GM06990 (cell line): ENCODE measurements at regions not wholly inside any gene's neighbourhood (a gene's known extent, or its start where the extent isn't known, plus 50 kb on each side); places are given as distances from the start of the nearest gene placed in this dataset.

Experiments used
- DNase-seq: peaks from one replicate; pipeline ENCODE4 v3.0.0-alpha.2; 2011; ENCODE audit not compliant: insufficient read length; ENCODE audit errors: extremely low read depth
- H3K27me3 ChIP-seq: replicated peaks from 2 replicates; pipeline ENCODE4 v1.6.0; 2011; ENCODE audit warnings: low read length; ENCODE audit not compliant: control insufficient read depth, insufficient read depth
- H3K36me3 ChIP-seq: 2 replicates; pipeline ENCODE4 v1.5.1; 2011; ENCODE audit warnings: low read length; ENCODE audit not compliant: control insufficient read depth, insufficient read depth
- H3K4me3 ChIP-seq: replicated peaks from 2 replicates; pipeline ENCODE4 v1.5.1; 2011; ENCODE audit warnings: low read depth, mild to moderate bottlenecking, control low read depth, low read length
- TF ChIP-seq, protein P1 (sequence below): IDR thresholded peaks from 2 replicates; pipeline ENCODE4 v1.5.1; 2011; ENCODE audit warnings: low read length, control low read depth, mild to moderate bottlenecking, inconsistent platforms; ENCODE audit not compliant: insufficient read depth, poor library complexity, severe bottlenecking

DNA sequence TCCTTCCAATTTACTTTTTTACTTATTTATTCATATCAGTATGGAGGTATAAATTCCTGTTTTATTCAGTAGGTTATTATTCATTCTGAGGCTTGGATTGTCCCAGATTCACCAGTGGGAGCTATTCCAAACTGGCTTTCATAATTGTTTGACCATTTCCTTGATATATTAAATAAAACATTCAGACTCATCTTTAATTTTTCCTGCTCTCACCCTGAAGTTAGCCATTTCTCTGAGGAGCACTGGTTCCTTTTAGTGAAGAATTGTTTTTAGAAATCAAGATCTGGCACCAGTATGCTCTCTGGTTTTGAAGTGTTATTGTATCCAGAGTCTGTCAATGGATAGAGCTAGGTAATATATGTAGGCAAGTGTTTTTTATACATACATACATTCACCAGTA is 66.9 kb upstream of the DCBLD2 start:
- H3K27me3 ChIP-seq: no peaks in the 10 kb centered on the region
- H3K4me3 ChIP-seq: no peak overlapping the region
- TF ChIP-seq, protein P1, sequence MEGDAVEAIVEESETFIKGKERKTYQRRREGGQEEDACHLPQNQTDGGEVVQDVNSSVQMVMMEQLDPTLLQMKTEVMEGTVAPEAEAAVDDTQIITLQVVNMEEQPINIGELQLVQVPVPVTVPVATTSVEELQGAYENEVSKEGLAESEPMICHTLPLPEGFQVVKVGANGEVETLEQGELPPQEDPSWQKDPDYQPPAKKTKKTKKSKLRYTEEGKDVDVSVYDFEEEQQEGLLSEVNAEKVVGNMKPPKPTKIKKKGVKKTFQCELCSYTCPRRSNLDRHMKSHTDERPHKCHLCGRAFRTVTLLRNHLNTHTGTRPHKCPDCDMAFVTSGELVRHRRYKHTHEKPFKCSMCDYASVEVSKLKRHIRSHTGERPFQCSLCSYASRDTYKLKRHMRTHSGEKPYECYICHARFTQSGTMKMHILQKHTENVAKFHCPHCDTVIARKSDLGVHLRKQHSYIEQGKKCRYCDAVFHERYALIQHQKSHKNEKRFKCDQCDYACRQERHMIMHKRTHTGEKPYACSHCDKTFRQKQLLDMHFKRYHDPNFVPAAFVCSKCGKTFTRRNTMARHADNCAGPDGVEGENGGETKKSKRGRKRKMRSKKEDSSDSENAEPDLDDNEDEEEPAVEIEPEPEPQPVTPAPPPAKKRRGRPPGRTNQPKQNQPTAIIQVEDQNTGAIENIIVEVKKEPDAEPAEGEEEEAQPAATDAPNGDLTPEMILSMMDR: no peak
- no peak for DNase-seq
- no peaks in the 10 kb centered on the region for H3K36me3 ChIP-seq

DNA sequence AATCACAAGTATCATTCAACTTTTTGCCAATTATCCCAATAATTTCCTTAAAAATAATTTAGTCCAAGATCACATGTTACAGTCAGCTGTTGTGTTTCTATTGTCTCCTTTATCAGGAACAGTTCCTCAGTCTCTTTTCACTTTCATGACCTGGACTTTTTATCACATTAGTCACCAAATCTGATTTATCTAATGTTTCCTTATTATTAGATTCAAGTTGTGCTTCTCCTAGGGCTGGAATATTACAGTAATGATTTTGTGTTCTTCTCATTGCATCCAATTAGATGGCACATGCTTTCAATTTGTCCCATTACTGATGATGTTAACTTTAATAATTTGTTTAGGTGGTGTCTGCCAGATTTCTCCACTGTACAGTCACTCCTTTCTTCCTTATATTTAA is 66.3 kb upstream of the DCBLD2 start:
- H3K36me3 ChIP-seq: no peaks in the 10 kb centered on the region
- H3K27me3 ChIP-seq: no peaks in the 10 kb centered on the region
- TF ChIP-seq, protein P1: no peak
- DNase-seq: no peak
- H3K4me3 ChIP-seq: no peak overlapping the region

DNA sequence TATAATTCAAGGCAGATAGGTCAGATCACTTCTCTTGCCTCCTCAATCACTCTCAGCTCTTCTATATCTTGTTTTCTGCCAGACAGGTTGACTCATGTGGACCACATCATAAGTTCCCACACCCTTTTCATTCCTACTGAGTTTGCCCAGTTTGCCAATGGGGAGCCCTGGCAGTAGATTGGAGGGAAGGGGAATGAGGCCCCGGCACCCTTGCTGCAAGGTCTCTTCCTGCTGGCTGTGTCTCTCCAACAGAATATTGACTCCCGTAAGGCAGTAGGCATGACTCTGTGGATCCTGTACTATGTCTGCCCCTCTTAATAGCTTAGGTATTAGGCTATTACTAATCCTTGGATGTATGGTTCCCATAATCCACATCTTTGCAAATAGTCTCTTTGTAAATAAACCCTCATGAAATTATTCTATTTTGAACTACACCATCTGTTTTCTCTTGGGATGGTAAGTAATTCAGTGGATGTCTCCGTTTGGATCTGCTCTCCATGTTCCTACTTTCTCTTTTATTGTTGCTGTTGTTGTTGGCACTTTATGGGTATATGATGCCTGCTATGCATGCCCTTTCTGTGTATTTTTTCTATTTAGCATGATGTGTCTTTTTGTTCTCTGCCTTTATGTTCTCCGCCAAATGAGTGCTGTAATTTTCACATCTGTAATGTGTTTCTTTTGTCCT is 65.5 kb upstream of the DCBLD2 start:
- no peaks in the 10 kb centered on the region for H3K27me3 ChIP-seq
- H3K4me3 ChIP-seq: no peak overlapping the region
- TF ChIP-seq, protein P1: no peak
- no peaks in the 10 kb centered on the region for H3K36me3 ChIP-seq
- DNase-seq: no peak

DNA sequence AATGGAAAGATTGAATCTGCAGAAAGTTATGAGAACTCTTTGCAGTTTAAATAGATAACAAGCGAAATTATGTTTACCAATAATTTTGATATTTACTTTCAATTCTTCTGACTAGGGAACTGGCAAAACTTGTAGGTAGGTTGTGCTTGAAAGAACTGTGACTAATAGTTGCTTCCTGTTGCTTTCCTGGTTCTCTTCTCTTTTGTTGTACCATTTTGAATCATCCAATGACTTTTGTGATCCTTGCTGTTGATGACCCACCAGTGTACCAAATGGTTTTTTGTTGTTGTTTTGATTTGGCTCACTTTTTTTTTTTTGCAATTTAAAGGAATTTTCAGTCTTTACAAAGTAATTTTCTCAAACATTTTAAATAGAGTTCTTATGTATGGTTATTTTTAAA is 64.9 kb upstream of the DCBLD2 start:
- H3K4me3 ChIP-seq: no peak overlapping the region
- TF ChIP-seq, protein P1: no peak
- no peak for DNase-seq
- H3K27me3 ChIP-seq: no peaks in the 10 kb centered on the region
- no peaks in the 10 kb centered on the region for H3K36me3 ChIP-seq

DNA sequence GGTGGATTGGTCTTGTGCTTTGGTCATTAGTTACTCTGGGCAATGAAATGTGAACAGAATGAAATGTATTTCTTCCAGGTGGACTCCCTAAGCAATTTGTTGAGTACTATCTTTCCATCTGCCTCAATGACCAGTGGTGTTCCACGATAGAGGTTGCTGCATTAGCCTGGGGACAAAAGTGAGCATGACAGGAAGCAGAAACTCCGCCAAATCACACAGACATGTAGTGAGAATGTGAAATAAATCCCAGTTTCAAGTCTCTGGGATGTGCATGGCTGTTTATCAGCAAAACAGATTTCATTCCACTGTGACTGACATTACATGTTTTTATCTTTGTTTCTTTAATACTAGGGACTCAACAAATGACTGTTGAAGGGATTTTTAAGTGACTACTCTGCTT is 63.3 kb upstream of the DCBLD2 start:
- Histone ChIP-seq H3K36me3 (no peaks in the 10 kb centered on the region), H3K27me3 (no peaks in the 10 kb centered on the region), H3K4me3 (no peak overlapping the region)
- DNase-seq: no peak
- TF ChIP-seq, protein P1: no peak

DNA sequence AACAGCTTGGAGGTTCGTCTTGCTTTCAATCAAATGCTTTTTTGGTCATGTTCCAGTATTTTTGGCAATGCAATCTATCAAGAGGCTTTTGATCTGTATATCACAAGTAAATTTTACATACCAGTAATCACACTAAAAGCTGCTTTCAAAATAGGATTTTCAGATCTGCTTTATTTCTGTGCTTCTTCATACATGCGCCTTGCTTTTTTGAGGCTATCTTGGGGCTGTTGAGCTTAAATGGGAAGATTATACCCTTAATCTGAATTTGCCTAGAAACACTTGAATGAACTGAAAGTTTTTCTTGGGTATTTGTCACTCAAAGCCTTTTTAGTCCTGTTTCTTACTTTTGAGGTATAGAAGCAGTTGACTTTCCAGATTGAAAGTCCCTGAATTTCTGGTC is 62.1 kb upstream of the DCBLD2 start:
- Histone ChIP-seq H3K36me3 (no peaks in the 10 kb centered on the region), H3K27me3 (no peaks in the 10 kb centered on the region), H3K4me3 (no peak overlapping the region)
- TF ChIP-seq, protein P1: no peak
- no peak for DNase-seq
